H1 (cell line): ENCODE measurements at regions not wholly inside any gene's neighbourhood (a gene's known extent, or its start where the extent isn't known, plus 50 kb on each side); places are given as distances from the start of the nearest gene placed in this dataset.

Source experiments
- CTCF ChIA-PET: fragments of 300-600 bp; sonication (Branson Sonifier 250); formaldehyde crosslinking; loops from one replicate; lab custom pipeline; 2021; ENCODE audit not compliant: partially characterized antibody; lab: Charles Lee
- POLR2A ChIA-PET: fragments of 300-600 bp; sonication (Branson Sonifier 250); formaldehyde crosslinking; loops from one replicate; lab custom pipeline; 2021; ENCODE audit warnings: inconsistent platforms; ENCODE audit not compliant: partially characterized antibody; lab: Charles Lee
- DNase-seq, 2 experiments: peaks; one replicate each; pipeline versions ENCODE4 v3.0.0 to v3.0.0-alpha.2; 2010 to 2022; ENCODE audit warnings: low spot score in 2 of 2, low read depth in 1 of 2, mixed read lengths in 1 of 2
- FAIRE-seq: peaks from 2 replicates; lab custom pipeline; 2011; peaks lifted over from hg19 to GRCh38; lab: Jason Lieb, UNC
- H2AFZ ChIP-seq: 2 replicates; pipeline ENCODE4 v1.8.1; 2012; ENCODE audit warnings: low read length, inconsistent platforms
- H2AK5ac ChIP-seq: 2 replicates; pipeline ENCODE4 v1.6.1; 2013; ENCODE audit warnings: low read depth, low read length
- H2BK120ac ChIP-seq: replicated peaks from 2 replicates; pipeline ENCODE3; 2013; ENCODE audit warnings: low read depth, low read length, inconsistent platforms
- H2BK12ac ChIP-seq: 2 replicates; pipeline ENCODE4 v1.6.1; 2013; ENCODE audit warnings: low read depth, low read length
- H2BK15ac ChIP-seq: 2 replicates; pipeline ENCODE4 v1.6.1; 2013; ENCODE audit warnings: low read length
- H2BK20ac ChIP-seq: 2 replicates; pipeline ENCODE4 v1.6.1; 2013; ENCODE audit warnings: low read length
- H2BK5ac ChIP-seq: 2 replicates; pipeline ENCODE4 v1.6.1; 2013; ENCODE audit warnings: low read depth, low read length
- H3K14ac ChIP-seq: 2 replicates; pipeline ENCODE4 v1.6.1; 2013; ENCODE audit warnings: inconsistent platforms; ENCODE audit not compliant: insufficient read length
- H3K18ac ChIP-seq: 2 replicates; pipeline ENCODE4 v1.6.1; 2013; ENCODE audit warnings: low read length; ENCODE audit errors: extremely low read depth
- H3K23ac ChIP-seq: 2 replicates; pipeline ENCODE4 v1.6.1; 2013; ENCODE audit warnings: inconsistent platforms; ENCODE audit not compliant: insufficient read length
- H3K23me2 ChIP-seq: 2 replicates; pipeline ENCODE4 v1.6.1; 2013; ENCODE audit warnings: low read depth, low read length
- H3K27ac ChIP-seq: 2 replicates; pipeline ENCODE4 v1.6.1; 2011; ENCODE audit warnings: low read depth, low read length, inconsistent platforms
- H3K27me3 ChIP-seq, 4 experiments: replicated peaks in 1 of 4; 1 replicate in 1 of 4; 2 replicates in 3 of 4; pipeline versions ENCODE4 v1.6.1 to v1.8.1; 2011 to 2013; ENCODE audit warnings: low read length in 3 of 4, mild to moderate bottlenecking in 3 of 4, inconsistent platforms in 2 of 4, mixed read lengths in 2 of 4, moderate library complexity in 1 of 4; ENCODE audit not compliant: control insufficient read depth in 3 of 4, insufficient read depth in 3 of 4; ENCODE audit errors: extremely low read depth in 1 of 4
- H3K36me3 ChIP-seq, 4 experiments: 2 replicates each; pipeline versions ENCODE4 v1.6.1 to v1.8.1; 2011 to 2013; ENCODE audit warnings: mild to moderate bottlenecking in 4 of 4, low read length in 3 of 4, moderate library complexity in 2 of 4, control low read depth in 1 of 4, inconsistent platforms in 1 of 4; ENCODE audit not compliant: insufficient read depth in 4 of 4, control insufficient read depth in 2 of 4
- H3K4ac ChIP-seq: replicated peaks from 2 replicates; pipeline ENCODE3; 2013; ENCODE audit warnings: low read length, low read depth, mixed read lengths, inconsistent platforms; ENCODE audit not compliant: insufficient read length
- H3K4me1 ChIP-seq, 4 experiments: replicated peaks in 1 of 4; 1 replicate in 1 of 4; 2 replicates in 3 of 4; pipeline versions ENCODE4 v1.6.1 to v1.8.1; 2011 to 2013; ENCODE audit warnings: low read length in 3 of 4, inconsistent platforms in 2 of 4, mixed read lengths in 1 of 4; ENCODE audit not compliant: insufficient read depth in 4 of 4, control insufficient read depth in 3 of 4
- H3K4me2 ChIP-seq, 2 experiments: 2 replicates each; pipeline versions ENCODE4 v1.6.1 to v1.8.1; 2011 to 2013; ENCODE audit warnings: low read depth in 2 of 2, low read length in 2 of 2, control low read depth in 1 of 2, inconsistent platforms in 1 of 2, mild to moderate bottlenecking in 1 of 2; ENCODE audit not compliant: insufficient read depth in 1 of 2
- H3K4me3 ChIP-seq, 4 experiments: fragments of 200-600, 300-600 bp in 1 of 4; sonication (generic), shearing (Covaris generic), sonication (Bioruptor Twin) in 1 of 4; 2 replicates each; pipeline versions ENCODE4 v1.5.1 to v1.8.1; 2011 to 2016; ENCODE audit warnings: low read length in 4 of 4, low read depth in 3 of 4, control low read depth in 2 of 4, inconsistent platforms in 2 of 4, mild to moderate bottlenecking in 2 of 4, mixed read lengths in 1 of 4, moderate library complexity in 1 of 4; ENCODE audit not compliant: insufficient read depth in 2 of 4; ENCODE audit errors: extremely low read depth in 1 of 4
- H3K56ac ChIP-seq: replicated peaks from 2 replicates; pipeline ENCODE3; 2013; ENCODE audit warnings: low read depth, mild to moderate bottlenecking, mixed read lengths, low read length, inconsistent platforms; ENCODE audit not compliant: insufficient read length
- H3K79me1 ChIP-seq: 2 replicates; pipeline ENCODE4 v1.6.1; 2013; ENCODE audit warnings: low read depth, low read length, control low read depth
- H3K79me2 ChIP-seq, 2 experiments: 2 replicates each; pipeline versions ENCODE4 v1.6.1 to v1.8.1; 2012 to 2013; ENCODE audit warnings: low read length in 2 of 2, mild to moderate bottlenecking in 2 of 2, inconsistent platforms in 1 of 2; ENCODE audit not compliant: insufficient read depth in 2 of 2, control insufficient read depth in 1 of 2
- H3K9ac ChIP-seq, 4 experiments: replicated peaks in 1 of 4; 1 replicate in 1 of 4; 2 replicates in 3 of 4; pipeline versions ENCODE4 v1.6.1 to v1.8.1; 2011 to 2013; ENCODE audit warnings: low read depth in 3 of 4, low read length in 3 of 4, control low read depth in 2 of 4, mild to moderate bottlenecking in 2 of 4, moderate library complexity in 2 of 4, inconsistent platforms in 1 of 4; ENCODE audit errors: extremely low read depth in 1 of 4
- H3K9me3 ChIP-seq, 2 experiments: 2 replicates each; pipeline versions ENCODE4 v1.6.1 to v1.8.1; 2012 to 2013; ENCODE audit warnings: mild to moderate bottlenecking in 2 of 2, moderate library complexity in 2 of 2, control low read depth in 1 of 2, inconsistent platforms in 1 of 2, low read depth in 1 of 2, low read length in 1 of 2, mixed read lengths in 1 of 2; ENCODE audit not compliant: insufficient read depth in 2 of 2
- H4K20me1 ChIP-seq, 2 experiments: replicated peaks in 1 of 2; 2 replicates each; pipeline versions ENCODE3 to v1.8.1; 2011 to 2013; ENCODE audit warnings: inconsistent platforms in 2 of 2, low read length in 2 of 2, mild to moderate bottlenecking in 1 of 2; ENCODE audit not compliant: insufficient read depth in 2 of 2, control insufficient read depth in 1 of 2
- H4K5ac ChIP-seq: 2 replicates; pipeline ENCODE4 v1.6.1; 2013; ENCODE audit warnings: low read length, low read depth, mixed read lengths, inconsistent platforms; ENCODE audit not compliant: insufficient read length
- H4K8ac ChIP-seq: 2 replicates; pipeline ENCODE4 v1.8.0; 2013; ENCODE audit warnings: mild to moderate bottlenecking, moderate library complexity, low read length, inconsistent platforms; ENCODE audit not compliant: insufficient read depth; ENCODE audit errors: extremely low read depth
- H4K91ac ChIP-seq: replicated peaks from 2 replicates; pipeline ENCODE3; 2013; ENCODE audit warnings: low read length, mixed read lengths, inconsistent platforms; ENCODE audit not compliant: insufficient read length
- RAD21 ChIP-seq, 2 experiments: IDR thresholded peaks in 1 of 2; conservative IDR thresholded peaks in 1 of 2; 2 replicates each; pipeline ENCODE4 v1.6.1; 2011; ENCODE audit warnings: low read depth in 2 of 2, low read length in 2 of 2, improper control_type of control experiment in 1 of 2, inconsistent platforms in 1 of 2, mild to moderate bottlenecking in 1 of 2, moderate library complexity in 1 of 2
- WGBS, 2 experiments: shearing (Covaris generic) in 1 of 2; methylation state at CpG; one replicate each; pipeline versions ENCODE4 v1.1.6 to v1.1.7; 2013 to 2015; ENCODE audit warnings: low lambda C conversion rate in 2 of 2, mixed read lengths in 2 of 2, inconsistent platforms in 1 of 2, low coverage in 1 of 2, missing lambda C conversion rate in 1 of 2; ENCODE audit not compliant: insufficient replicate concordance in 2 of 2, insufficient coverage in 1 of 2, insufficient read length in 1 of 2; ENCODE audit errors: extremely low coverage in 1 of 2, missing lambda C conversion rate in 1 of 2; 5-methylcytosine and 5-hydroxymethylcytosine counted together

GRCh38 chr5:158020555-158021418 is 161.8 kb upstream of the CLINT1 start:
- POLR2A ChIA-PET: no interaction called here
- no peak overlapping the region for H3K4me2 ChIP-seq
- no peak for TF ChIP-seq RAD21 (IDR thresholded peaks at IDR 0.05 in 1 of 2, conservative IDR thresholded peaks at IDR 0.05 in 1 of 2; ENCODE audit: low read depth in 2 of 2, low read length in 2 of 2)

More at GRCh38 chr5:158020555-158021418, 161.8 kb upstream of the CLINT1 start:
- no peaks in the 10 kb centered on the region for H3K36me3 ChIP-seq
- 81% methylated on average over 5 of the region's 5 CpGs; no CpG with 5 or more reads in 1 of the 2 experiments for WGBS, 2 experiments
- H2BK20ac ChIP-seq: no peak overlapping the region
- no peak overlapping the region for H2BK5ac ChIP-seq
- DNase-seq: no peak
- H3K14ac ChIP-seq: no peak overlapping the region
- H2BK120ac ChIP-seq: no peak overlapping the region
- H2BK12ac ChIP-seq: no peak overlapping the region
- H2BK15ac ChIP-seq: no peak overlapping the region
- H3K56ac ChIP-seq: no peak overlapping the region
- no peak overlapping the region for H2AK5ac ChIP-seq
- no peaks in the 10 kb centered on the region for H3K9me3 ChIP-seq
- H3K4ac ChIP-seq: no peak overlapping the region
- no peaks in the 10 kb centered on the region; the same call in 1 of the 2 replicates for H3K23me2 ChIP-seq
- no peaks in the 10 kb centered on the region for H3K79me1 ChIP-seq
- H4K8ac ChIP-seq: no peak overlapping the region
- peaks cover 0 to 9% (median 5%) of the 10 kb centered on the region in 4 experiments; a peak in 3 of 7 replicates for H3K4me1 ChIP-seq
- H3K23ac ChIP-seq: no peak overlapping the region
- no peak overlapping the region for H3K9ac ChIP-seq
- H3K18ac ChIP-seq: no peak overlapping the region
- H2AFZ ChIP-seq: no peak overlapping the region
- H3K4me3 ChIP-seq: no peak overlapping the region
- no peaks in the 10 kb centered on the region for H3K27me3 ChIP-seq
- no peak overlapping the region for H4K5ac ChIP-seq
- H4K91ac ChIP-seq: no peak overlapping the region
- no peaks in the 10 kb centered on the region for H3K79me2 ChIP-seq
- no peaks in the 10 kb centered on the region for H4K20me1 ChIP-seq
- no peak for FAIRE-seq
- H3K27ac ChIP-seq: no peak overlapping the region
- CTCF ChIA-PET: interaction anchor here (0.6 to 1.5 kb wide), 9 partner anchors 9 to 675 kb away, joined by 3 to 8 read pairs (median 3); no protein-coding TSS in a partner anchor
